ENCODE measurements at regions not wholly inside any gene's neighbourhood (a gene's known extent, or its start where the extent isn't known, plus 50 kb on each side); places are given as distances from the start of the nearest gene placed in this dataset.

GRCh38 chr13:63838366-63839110 lies 2422.9 kb upstream of the PCDH20 start:
- TF ChIP-seq EP300 (IDR thresholded peaks at IDR 0.05; ENCODE audit: borderline replicate concordance) (no peak), YY1 (IDR thresholded peaks at IDR 0.05; ENCODE audit: low read depth) (no peak), TAF1 (IDR thresholded peaks at IDR 0.05; ENCODE audit: low read depth) (no peak), MAX (IDR thresholded peaks at IDR 0.05) (no peak), TEAD4 (IDR thresholded peaks at IDR 0.05) (no peak), CEBPB (IDR thresholded peaks at IDR 0.05) (no peak), TCF12 (IDR thresholded peaks at IDR 0.05; ENCODE audit: low read depth) (no peak), NFIC (IDR thresholded peaks at IDR 0.05) (no peak), USF1 (IDR thresholded peaks at IDR 0.05) (no peak), FOXM1 (IDR thresholded peaks at IDR 0.05; ENCODE audit: borderline replicate concordance, low read depth) (no peak), ZBTB7A (IDR thresholded peaks at IDR 0.05; ENCODE audit: low read depth) (no peak), REST (IDR thresholded peaks at IDR 0.05; ENCODE audit: low read depth) (no peak), RAD21 (IDR thresholded peaks at IDR 0.05; ENCODE audit: low read depth) (no peak), CREB1 (IDR thresholded peaks at IDR 0.05; ENCODE audit: low read depth) (no peak)

- no peak for TF ChIP-seq CEBPB (IDR thresholded peaks at IDR 0.05)
- no peak for TF ChIP-seq FOXM1 (IDR thresholded peaks at IDR 0.05; ENCODE audit: borderline replicate concordance, low read depth)
- no peak for TF ChIP-seq ZBTB7A (IDR thresholded peaks at IDR 0.05; ENCODE audit: low read depth)
- no peak for TF ChIP-seq USF1 (IDR thresholded peaks at IDR 0.05)
- TF ChIP-seq EP300 (IDR thresholded peaks at IDR 0.05; ENCODE audit: borderline replicate concordance): no peak
- no peak for TF ChIP-seq RAD21 (IDR thresholded peaks at IDR 0.05; ENCODE audit: low read depth)
- TF ChIP-seq TCF12 (IDR thresholded peaks at IDR 0.05; ENCODE audit: low read depth): no peak
- TF ChIP-seq CREB1 (IDR thresholded peaks at IDR 0.05; ENCODE audit: low read depth): no peak
- no peak for TF ChIP-seq EGR1 (IDR thresholded peaks at IDR 0.05)
- TF ChIP-seq REST (IDR thresholded peaks at IDR 0.05; ENCODE audit: low read depth): no peak
- no peak for TF ChIP-seq TAF1 (IDR thresholded peaks at IDR 0.05; ENCODE audit: low read depth)
- no peak for TF ChIP-seq MAX (IDR thresholded peaks at IDR 0.05)
These were observed 2358.5 kb upstream of the PCDH20 start for GRCh38 chr13:63774133-63774532.

GRCh38 chr13:63773476-63773875 lies 2357.8 kb upstream of the PCDH20 start:
- no peak for TF ChIP-seq TAF1 (IDR thresholded peaks at IDR 0.05; ENCODE audit: low read depth)
- no peak for TF ChIP-seq USF1 (IDR thresholded peaks at IDR 0.05)
- no peak for TF ChIP-seq CREB1 (IDR thresholded peaks at IDR 0.05; ENCODE audit: low read depth)
- no peak for TF ChIP-seq EP300 (IDR thresholded peaks at IDR 0.05; ENCODE audit: borderline replicate concordance)
- no peak for TF ChIP-seq RAD21 (IDR thresholded peaks at IDR 0.05; ENCODE audit: low read depth)

GRCh38 chr13:63741029-63741813 lies 2325.6 kb upstream of the PCDH20 start:
- TF ChIP-seq TEAD4 (IDR thresholded peaks at IDR 0.05) (no peak), MAX (IDR thresholded peaks at IDR 0.05) (no peak), TCF12 (IDR thresholded peaks at IDR 0.05; ENCODE audit: low read depth) (no peak), YY1 (IDR thresholded peaks at IDR 0.05; ENCODE audit: low read depth) (no peak), TAF1 (IDR thresholded peaks at IDR 0.05; ENCODE audit: low read depth) (no peak), USF1 (IDR thresholded peaks at IDR 0.05) (no peak), EGR1 (IDR thresholded peaks at IDR 0.05) (no peak), CREB1 (IDR thresholded peaks at IDR 0.05; ENCODE audit: low read depth) (no peak), FOXM1 (IDR thresholded peaks at IDR 0.05; ENCODE audit: borderline replicate concordance, low read depth) (no peak), ZBTB7A (IDR thresholded peaks at IDR 0.05; ENCODE audit: low read depth) (no peak), CEBPB (IDR thresholded peaks at IDR 0.05) (no peak), NFIC (IDR thresholded peaks at IDR 0.05) (no peak)
